GM21526 (cell line): ENCODE measurements at regions not wholly inside any gene's neighbourhood (a gene's known extent, or its start where the extent isn't known, plus 50 kb on each side); places are given as distances from the start of the nearest gene placed in this dataset.

Experiments used
- ATAC-seq: cut with Tn5 transposase; IDR thresholded peaks from one replicate; pipeline ENCODE4 v1.9.1; 2021; ENCODE audit warnings: moderate library complexity; ENCODE audit not compliant: unreplicated experiment, low FRiP score

DNA sequence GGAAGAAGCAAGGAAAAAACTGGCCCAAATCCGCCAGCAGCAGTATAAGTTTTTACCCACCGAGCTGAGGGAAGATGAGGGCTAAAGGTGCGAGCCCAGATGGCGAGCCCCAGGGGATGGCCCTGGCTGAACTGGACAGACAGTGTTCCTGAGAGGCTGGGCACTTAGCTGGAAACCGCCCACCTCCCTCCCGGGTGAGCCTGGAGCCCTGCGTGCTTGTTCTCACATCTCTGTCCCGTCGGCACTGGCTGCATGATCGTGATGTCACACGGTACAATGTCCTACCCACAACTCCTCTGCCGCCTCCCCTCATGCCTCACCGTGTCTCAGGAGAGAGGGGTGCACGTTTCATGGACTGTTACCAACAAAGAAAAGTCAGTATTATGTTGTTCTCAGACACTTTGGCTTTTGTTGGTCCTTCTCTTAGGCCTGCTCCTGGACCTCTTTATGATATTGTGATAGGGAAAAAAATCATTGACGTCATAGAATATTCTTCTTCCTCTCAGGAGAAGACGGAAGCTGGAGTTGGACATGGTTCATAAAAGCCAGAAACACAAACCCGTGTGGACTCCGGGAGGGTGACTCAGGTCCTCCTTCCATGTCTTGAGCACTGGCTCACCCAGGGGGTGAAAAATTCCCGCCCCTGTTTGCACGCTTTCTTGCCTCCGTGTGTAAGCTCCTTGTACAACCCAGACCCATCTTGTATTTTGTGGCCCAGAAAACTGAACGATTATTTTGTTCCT, 201.8 kb upstream of the TPM1 start:
- ATAC-seq: no peak

DNA sequence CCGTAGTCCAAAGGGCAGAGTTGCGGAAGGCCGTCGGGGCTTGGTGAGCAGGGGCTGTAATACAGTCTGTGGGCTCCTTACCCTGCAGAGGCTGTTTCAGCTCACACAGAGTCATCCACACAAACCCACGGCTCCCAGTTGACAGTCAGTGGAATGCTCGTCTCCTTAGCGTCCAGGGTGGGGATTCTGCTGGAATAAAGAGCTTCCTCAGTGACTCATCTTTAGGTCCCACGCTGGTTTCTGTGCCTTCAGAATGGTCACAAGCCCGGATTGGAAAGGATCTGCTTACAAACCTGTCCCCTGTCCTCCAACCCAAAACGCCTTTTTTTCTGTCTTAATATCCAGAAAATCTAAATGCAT, 201.3 kb upstream of the TPM1 start:
- ATAC-seq: no peak

DNA sequence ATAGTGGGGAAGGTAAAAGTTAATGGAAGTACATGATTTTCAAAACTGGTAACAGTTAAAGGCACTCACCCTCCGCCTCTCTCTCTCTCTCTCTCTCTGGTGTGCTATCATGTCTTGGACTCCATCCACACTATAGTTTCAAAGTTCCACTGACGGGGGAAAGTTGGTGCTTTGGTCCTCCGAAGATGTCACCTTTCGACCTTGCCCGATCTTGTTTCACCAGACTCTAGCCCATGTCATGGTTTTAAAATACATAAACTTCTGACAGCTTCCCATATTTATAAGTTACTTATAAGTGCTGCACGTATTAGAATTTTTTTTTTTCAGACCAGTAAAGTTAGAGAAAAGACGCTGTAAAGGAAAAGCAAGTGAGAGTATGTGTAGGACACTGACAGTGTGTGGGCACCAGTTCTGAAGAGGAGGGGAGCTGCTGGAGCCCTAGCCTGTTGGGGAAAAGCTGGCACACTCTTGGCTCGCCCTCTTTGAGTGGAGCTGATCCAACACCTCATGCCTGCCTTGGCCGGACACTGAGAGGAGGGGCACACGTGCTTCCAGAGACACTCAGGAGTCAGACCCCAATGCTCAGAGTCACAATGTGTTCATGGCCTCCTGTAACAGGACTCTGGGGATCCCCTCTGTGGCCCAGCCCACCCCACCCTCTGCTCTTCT, 200.5 kb upstream of the TPM1 start:
- ATAC-seq: no peak

DNA sequence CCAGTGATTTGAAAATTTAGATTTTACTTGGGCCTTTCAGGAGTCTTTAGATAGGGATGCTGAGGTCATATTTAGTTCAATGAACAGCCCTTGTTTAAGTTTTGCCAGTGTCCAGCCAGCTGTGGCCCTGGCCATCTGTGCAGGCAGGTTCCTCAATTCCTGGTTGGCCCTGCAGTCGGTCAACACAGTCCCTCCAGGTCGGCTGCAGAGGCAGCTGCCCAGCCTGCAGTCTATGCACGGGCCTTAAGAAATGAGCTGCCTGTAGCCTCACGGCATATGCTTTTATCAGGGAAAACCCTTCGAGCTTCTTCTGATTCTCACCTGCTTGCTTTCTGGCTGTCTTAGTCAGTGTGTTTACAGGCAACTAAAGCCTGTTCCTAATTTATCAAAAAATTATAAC, 199.2 kb upstream of the TPM1 start:
- ATAC-seq: no peak

DNA sequence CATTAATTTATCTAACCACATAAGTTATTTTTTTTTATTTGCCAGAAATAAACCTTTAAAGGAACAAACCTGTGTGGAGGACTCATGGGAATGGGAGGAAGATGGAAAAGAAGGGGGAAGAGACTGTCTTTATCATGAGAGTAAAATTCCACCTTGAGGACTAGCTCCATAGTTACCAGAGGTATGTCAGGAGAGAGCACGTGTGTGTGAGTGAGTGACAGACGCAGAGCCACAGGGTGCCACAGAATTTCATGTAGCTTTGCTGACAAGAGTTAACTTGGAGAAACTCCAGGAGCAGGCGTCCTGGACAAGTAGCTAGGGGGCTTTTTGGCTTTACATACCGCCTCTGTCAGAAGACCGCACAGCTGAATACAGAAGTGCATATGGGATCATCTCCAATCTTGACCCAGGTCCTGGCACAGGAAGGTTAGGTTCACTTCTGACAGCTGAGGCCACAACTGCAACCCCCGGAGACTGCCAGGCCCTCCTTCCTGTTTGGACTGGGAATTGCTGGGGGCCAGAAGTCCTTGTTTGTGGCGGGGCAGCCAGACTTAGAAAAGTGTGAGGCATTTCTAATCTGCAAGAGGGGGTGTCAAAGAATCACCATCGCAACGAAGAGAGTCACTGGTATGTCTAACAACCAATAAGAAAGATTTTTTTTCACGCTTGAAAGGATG, 197.8 kb upstream of the TPM1 start:
- no peak for ATAC-seq

DNA sequence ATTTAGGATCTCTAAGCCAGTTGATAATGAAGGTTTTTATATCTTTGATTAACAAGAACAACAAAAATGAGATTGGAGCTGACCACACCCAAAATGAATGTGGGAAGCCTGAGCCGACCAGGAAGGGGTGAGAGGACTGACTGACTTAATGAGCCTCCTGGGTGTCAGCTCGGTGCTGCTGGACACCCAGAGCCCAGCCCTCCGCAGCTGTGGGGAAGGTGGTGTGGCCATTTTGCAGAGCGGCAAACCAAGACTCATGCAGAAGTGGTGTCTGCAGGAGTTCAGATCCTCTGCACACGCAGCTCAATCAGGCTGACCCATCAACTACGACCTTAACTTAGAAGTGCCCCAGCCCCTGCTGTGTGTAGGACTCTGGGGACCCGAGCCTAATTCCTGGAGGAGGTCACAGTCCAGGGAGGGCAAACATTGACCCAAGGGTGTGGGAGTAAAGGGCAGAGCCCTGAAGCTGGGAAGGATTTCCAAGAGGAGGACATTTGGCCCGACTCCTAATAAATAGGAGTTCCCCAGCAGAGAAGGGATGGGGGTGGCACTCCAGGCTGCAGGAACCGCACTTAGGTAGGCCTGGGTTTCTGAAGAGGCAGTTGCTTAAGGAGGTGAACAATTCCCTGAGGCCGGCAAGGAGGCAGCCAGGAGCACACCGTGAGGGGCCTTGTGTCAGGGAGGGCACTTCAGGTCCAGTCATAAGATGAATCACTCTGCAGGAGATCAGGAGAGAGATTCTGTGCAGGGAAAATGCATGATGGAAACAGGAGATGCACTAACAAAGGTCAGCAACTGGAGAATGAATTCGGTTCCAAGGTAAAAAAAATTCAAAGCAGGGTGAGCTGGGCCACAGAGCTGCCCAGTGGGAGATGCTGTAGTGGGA, 197.1 kb upstream of the TPM1 start:
- no peak for ATAC-seq

DNA sequence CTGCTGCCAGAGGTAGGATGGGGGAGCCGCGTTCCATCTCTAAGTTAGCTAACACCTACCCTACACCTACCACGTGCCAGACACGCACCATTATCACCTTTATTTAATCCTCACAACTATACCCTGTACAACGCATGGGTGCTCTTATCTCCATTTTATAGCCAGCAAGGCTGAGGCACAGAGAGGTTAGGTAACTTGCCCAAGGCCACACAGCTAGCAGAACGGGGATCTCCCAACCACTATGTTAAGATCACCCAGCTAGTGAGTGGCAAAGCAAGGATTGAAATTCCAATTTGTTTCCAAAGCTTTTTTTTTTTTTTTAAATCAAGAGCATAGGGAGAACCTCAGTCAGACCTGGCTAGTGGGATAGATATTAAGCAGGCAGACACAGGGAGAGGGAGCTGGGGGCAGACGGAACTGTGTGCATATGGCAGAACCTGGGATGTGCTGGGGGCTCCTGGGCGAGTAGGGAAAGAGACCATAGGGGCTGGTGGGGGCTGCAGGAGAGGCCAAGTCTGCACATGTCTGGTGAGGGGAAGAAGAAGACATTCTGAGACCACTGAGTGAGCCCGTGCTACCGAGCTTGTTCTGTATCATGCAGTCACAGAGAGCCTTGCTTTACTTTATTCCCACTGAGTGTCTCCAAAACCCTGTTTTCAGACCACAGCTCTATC, 196.3 kb upstream of the TPM1 start:
- no peak for ATAC-seq

DNA sequence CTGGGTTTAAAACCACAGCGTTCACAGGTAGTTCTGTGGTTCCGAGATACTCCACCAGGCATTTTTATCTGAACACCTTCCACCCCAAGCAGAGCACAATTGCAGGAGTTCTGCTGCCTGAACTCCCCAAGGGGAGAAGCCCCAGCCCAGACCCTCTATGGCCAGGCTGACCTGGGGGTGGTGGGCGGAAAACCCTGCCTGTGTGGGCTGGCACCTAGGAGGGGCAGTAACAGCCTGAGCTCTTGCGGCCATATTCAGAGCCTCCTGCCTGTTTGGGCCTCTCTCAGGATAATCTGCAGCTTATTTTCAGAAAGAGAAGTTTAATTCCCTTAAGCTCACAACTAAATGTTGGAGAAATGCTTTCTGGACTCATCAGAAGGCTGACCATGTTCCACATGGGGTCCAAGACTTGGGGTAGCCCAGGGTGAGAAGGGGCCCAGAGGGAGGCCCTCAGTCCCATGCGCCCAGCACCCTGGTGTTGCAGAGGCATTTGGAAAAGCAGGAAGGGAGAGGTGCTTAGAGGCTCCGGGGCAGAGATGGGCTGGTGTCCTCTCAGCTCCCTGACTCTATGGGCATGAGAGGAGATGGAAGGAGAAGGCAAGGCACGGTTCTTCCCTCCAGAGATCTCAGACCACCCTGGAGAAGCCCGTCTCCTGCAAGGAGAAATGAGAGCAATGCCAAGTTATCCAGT, 195.6 kb upstream of the TPM1 start:
- ATAC-seq: no peak

DNA sequence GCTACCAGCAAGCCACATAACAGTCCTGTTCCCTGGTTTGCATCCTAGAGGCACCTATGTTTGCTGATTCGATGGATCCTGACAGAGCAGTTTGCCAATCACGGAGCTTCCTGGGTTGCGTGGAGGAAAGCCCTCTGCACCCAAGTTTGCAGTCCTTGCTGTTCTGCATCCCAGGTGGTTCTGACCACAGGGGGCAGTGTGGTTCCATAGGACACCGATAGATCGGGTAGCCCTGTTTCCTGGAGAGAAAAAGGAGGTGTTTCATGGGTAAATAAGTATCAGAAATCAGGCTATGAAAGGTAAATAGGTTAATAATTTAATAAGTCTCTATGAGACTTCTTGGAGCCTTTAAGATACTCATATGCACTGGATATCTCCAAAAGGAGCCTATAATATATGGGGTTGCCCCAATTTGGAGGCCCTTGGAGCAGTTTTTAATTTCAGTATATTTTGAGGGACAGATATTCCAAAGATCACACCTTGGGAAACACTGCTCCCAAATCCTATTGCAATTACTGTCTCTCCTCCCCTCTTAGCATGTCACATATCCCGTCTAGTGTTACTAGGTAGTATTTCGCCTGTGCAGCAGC, 194.6 kb upstream of the TPM1 start:
- ATAC-seq: no peak

DNA sequence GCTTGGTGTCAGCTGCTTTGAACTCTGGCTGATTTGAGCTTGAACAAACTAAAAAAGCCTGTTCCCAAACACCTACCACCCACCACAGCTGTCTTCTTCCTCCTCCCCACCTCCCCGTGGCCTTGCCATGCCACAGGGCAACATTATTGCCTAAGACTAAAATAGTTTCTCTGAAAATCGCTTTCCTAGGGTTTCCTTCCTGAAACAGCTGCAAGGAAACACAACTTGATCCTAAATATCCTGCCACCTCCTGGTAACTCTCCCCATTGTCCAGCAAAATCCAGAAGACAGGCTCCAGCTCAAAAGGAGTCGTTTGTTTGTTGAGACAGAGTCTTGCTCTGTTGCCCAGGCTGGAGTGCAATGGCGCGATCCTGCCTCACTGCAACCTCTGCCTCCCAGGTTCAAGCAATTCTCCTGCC, 193.9 kb upstream of the TPM1 start:
- ATAC-seq: no peak

DNA sequence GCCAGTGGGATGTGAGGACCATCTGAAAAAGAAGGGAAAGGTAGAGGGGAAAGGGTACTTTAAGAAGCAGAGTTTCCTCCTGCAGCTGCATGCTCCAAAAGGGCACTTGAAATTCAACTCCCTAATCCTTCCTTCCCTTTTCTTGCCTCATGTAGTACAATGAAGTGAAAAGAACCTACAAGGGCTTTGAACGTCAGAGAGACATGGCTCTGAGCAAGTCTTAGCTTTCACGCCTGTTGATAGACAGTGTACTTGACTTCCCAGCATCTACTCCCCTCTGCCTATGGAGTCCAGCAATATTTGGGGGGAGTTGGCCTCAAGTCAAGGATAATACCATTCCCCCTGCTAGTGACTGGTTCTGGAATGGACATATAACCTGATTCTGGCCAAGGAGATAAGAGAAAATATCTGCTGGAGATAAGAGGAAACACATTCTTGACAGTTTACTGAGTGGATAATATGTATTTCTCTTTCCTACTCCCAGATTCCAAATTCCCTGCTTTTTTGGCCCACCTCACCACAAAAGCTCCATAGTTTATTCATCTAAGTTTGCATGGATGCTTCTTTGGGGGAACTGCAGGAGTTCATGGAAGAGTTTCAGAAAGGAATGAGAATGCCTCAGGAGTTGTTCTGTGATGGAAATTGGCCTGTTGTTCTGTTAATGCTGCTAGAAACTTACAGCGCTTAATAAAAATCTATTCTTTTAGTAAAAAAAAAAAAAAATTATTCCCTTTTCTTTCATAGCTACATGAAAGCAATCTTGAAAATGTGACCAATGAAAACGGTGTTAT, 193.0 kb upstream of the TPM1 start:
- no peak for ATAC-seq

DNA sequence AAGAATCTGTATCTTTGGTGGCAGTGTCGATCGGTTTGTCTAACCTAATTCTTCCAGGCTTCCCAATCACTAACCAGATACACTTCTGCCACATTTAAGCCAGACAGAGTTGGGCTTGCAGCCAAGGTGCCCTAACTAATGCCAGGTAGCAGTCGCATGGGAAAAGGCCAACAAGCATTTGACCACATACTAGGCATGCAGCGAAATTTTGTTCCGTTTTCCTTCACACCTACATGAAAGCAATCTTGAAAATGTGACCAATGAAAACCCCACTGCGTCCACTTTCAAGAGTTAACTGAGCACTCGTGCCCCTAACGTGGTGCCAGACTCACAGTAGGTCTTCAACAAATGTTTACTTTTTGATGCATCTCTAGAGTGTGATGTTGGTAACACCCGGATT, 192.2 kb upstream of the TPM1 start:
- no peak for ATAC-seq

DNA sequence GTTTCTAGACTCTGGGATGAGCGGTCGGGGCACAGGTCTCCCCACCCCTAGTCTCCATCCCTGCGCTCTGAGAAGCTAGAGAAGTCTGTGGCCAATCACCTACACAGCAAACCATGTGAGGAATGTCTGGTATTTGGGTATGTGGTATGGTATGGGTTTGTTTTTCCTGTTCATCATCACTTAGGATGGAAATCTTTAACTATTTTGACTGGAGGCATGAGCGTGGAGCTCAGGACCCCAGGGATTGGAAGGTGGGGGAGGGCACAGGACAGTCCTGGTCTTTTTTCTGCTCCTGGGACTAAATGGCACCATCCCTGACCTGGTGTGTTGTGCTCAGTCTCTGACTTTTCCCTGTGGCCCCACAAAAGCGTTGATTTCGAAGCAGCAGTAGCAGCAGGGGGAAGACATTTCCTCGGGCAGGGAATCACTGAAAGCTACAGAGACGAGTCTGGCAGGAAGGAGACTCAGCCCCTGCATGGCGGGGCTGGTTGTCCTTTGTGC, 191.7 kb upstream of the TPM1 start:
- no peak for ATAC-seq

DNA sequence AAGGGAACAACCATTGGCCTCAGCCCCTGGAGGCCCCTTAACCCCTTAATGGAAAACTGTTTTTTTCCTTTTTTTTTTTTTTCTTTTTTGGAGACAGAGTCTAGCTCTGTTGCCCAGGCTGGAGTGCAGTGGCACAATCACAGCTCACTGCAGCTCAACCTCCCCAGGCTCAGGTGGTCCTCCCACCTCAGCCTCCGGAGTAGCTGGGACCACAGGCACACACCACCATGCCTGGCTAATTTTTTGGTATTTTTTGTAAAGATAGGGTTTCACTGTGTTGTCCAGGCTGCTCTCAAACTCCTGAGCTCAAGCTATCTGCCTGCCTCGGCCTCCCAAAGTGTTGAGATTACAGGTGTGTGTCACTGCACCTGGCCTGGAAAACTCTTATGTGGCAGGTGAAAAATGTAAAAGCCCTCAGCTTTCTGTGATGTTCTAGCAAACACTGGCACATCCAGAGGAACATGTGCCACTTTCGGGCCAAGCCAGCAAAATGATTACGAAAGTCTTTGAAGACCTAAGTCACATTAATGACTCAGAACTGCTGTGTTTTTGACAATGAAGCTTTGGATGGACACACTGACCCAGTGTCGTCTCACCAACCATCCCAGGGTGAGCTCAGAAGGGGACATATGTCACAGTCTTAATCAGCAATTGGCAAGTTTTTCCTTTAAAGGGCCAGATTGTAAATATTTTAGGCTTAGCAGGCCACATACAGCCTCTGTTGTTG, 189.3 kb upstream of the TPM1 start:
- ATAC-seq: no peak

DNA sequence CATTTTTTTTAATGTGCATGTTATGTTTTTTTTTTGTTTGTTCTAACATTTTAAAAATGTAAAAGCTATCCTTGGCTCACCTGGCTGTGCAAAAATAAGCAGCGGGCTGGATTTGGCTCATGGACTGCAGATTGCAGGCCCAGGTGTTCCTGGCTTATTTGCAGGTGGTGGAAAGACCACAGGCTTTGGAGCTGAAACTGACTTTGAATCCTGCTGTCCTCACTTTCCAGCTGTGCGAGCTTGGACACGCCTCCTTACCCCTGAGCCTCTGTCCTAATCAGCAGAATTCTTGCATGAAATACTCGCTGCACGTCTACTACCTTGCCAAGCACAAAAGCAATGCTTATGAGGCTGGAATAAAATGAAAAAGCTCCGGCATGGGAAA, 188.7 kb upstream of the TPM1 start:
- no peak for ATAC-seq

DNA sequence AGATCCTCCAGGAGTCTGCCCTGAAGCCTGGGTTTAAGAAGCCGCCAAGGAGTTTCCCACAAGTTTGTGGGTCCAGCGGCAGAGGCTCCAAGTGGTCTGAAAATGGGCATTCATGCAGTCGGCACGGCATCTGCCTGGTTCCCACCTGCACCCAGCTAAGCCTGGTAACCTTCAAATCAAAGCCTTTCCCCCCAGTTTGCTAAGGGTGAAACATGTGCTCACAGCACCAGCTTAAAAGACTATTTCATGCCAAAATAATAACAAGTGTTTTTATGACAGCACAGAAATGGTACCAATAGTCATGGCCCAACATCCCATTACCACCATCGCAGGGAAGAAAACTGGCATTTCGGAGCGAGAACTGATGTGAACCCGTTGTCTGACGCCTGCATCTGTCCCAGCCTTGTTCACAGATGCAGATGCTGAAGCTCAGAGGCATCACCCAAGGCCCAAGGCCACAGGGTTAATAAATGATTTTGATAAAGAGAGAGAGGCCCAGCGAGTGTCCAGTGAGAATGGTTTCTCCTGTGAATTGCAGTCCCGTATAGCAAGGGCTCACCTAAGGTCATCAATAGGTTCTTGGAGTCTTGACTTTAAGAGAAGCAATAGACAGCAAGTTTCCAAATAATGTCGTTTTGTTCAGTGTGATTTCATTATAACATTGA, 188.0 kb upstream of the TPM1 start:
- ATAC-seq: no peak

DNA sequence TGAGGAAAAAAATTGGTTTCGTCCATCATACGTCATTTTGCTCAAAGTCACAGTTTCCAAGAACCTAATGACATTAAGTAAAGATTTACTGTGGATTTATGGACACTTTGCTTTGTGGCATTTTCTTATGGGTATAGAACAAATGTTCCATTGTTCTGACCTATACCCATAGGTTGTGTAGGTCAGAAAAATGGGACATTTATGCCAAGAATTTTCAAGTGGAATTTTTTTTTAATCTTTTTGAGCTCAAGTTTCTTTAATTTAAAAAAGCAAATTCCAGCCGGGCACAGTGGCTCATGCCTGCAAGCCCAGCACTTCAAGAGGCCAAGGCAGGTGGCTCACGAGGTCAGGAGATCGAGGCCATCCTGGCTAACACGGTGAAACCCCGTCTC, 187.5 kb upstream of the TPM1 start:
- ATAC-seq: no peak
